Upper lobe of left lung (tissue), 4 donors: ENCODE measurements at regions not wholly inside any gene's neighbourhood (a gene's known extent, or its start where the extent isn't known, plus 50 kb on each side); places are given as distances from the start of the nearest gene placed in this dataset.

Experiments
- CTCF ChIP-seq, 6 experiments: fragments of 450-650 bp in 4 of 6; fragments of 200-600 bp in 2 of 6; sonication (generic) in 2 of 6; IDR thresholded peaks; one replicate each; pipeline ENCODE4 v1.5.1; 2016 to 2019; ENCODE audit warnings: antibody characterized with exemption in 6 of 6
- POLR2A ChIP-seq, 4 donors: fragments of 450-650 bp; IDR thresholded peaks; one replicate each; pipeline ENCODE4 v1.5.1; 2016 to 2017; ENCODE audit warnings: antibody characterized with exemption in 4 of 4, mild to moderate bottlenecking in 2 of 4
- POLR2AphosphoS5 ChIP-seq, 2 donors: sonication (generic); formaldehyde crosslinking; IDR thresholded peaks; one replicate each; pipeline ENCODE4 v1.5.1; 2017; ENCODE audit warnings: antibody characterized with exemption in 2 of 2

- TF ChIP-seq POLR2A (IDR thresholded peaks at IDR 0.05) (no peak), CTCF (IDR thresholded peaks at IDR 0.05) (no peak), POLR2AphosphoS5 (IDR thresholded peaks at IDR 0.05) (no peak)
Observed at GRCh38 chr12:63206494-63206893, 55.5 kb upstream of the AVPR1A start.
